Mesenchymal stem cell (in vitro differentiated cells and primary cell): ENCODE measurements at regions not wholly inside any gene's neighbourhood (a gene's known extent, or its start where the extent isn't known, plus 50 kb on each side); places are given as distances from the start of the nearest gene placed in this dataset.

ENCODE experiments used
- DNase-seq: peaks from one replicate; pipeline ENCODE4 v3.0.0-alpha.2; 2013
- H2AFZ ChIP-seq: one replicate; pipeline ENCODE4 v1.6.1; 2013; ENCODE audit warnings: low read depth, mild to moderate bottlenecking, control low read depth, inconsistent platforms, low read length, moderate library complexity
- H2AK5ac ChIP-seq: 2 replicates; pipeline ENCODE4 v1.6.1; 2013; ENCODE audit warnings: low read length, moderate library complexity, mild to moderate bottlenecking, inconsistent platforms; ENCODE audit not compliant: severe bottlenecking
- H2BK120ac ChIP-seq: one replicate; pipeline ENCODE4 v1.6.1; 2013; ENCODE audit warnings: low read depth, mild to moderate bottlenecking, inconsistent platforms, low read length, moderate library complexity
- H2BK12ac ChIP-seq, 2 experiments: one replicate each; pipeline ENCODE4 v1.6.1; 2013; ENCODE audit warnings: inconsistent platforms in 2 of 2, low read length in 2 of 2, mild to moderate bottlenecking in 2 of 2, moderate library complexity in 2 of 2, control low read depth in 1 of 2
- H2BK15ac ChIP-seq: one replicate; pipeline ENCODE4 v1.6.1; 2013; ENCODE audit warnings: mild to moderate bottlenecking, low read depth, inconsistent platforms; ENCODE audit not compliant: poor library complexity, severe bottlenecking
- H2BK5ac ChIP-seq: 2 replicates; pipeline ENCODE4 v1.6.1; 2013; ENCODE audit warnings: low read depth, mild to moderate bottlenecking, low read length, control low read depth, inconsistent platforms; ENCODE audit not compliant: poor library complexity, severe bottlenecking
- H3K14ac ChIP-seq, 2 experiments: one replicate each; pipeline ENCODE4 v1.6.1; 2013; ENCODE audit warnings: inconsistent platforms in 2 of 2, low read length in 2 of 2, control low read depth in 1 of 2, mild to moderate bottlenecking in 1 of 2, moderate library complexity in 1 of 2
- H3K18ac ChIP-seq, 2 experiments: one replicate each; pipeline ENCODE4 v1.6.1; 2013; ENCODE audit warnings: inconsistent platforms in 2 of 2, low read length in 2 of 2, control low read depth in 1 of 2, low read depth in 1 of 2, mild to moderate bottlenecking in 1 of 2
- H3K23ac ChIP-seq, 2 experiments: one replicate each; pipeline ENCODE4 v1.6.1; 2013; ENCODE audit warnings: inconsistent platforms in 2 of 2, low read length in 2 of 2, mild to moderate bottlenecking in 2 of 2, moderate library complexity in 2 of 2, control low read depth in 1 of 2
- H3K27ac ChIP-seq: 2 replicates; pipeline ENCODE4 v1.5.1; 2013; ENCODE audit warnings: mild to moderate bottlenecking, moderate library complexity, low read length, control low read depth, inconsistent platforms; ENCODE audit not compliant: poor library complexity, severe bottlenecking
- H3K27me3 ChIP-seq, 2 experiments: 2 replicates each; pipeline versions ENCODE4 v1.6.1 to v1.7.0; 2013; ENCODE audit warnings: low read length in 2 of 2, mild to moderate bottlenecking in 2 of 2, moderate library complexity in 2 of 2, control low read depth in 1 of 2, inconsistent platforms in 1 of 2; ENCODE audit not compliant: control insufficient read depth in 1 of 2, insufficient read depth in 1 of 2
- H3K36me3 ChIP-seq, 2 experiments: 2 replicates each; pipeline versions ENCODE4 v1.6.1 to v1.7.0; 2013; ENCODE audit warnings: low read length in 2 of 2, control low read depth in 1 of 2, inconsistent platforms in 1 of 2, low read depth in 1 of 2, mild to moderate bottlenecking in 1 of 2; ENCODE audit not compliant: insufficient read depth in 2 of 2, control insufficient read depth in 1 of 2
- H3K4ac ChIP-seq, 2 experiments: one replicate each; pipeline ENCODE4 v1.6.1; 2013; ENCODE audit warnings: inconsistent platforms in 2 of 2, low read length in 2 of 2, mild to moderate bottlenecking in 2 of 2, moderate library complexity in 2 of 2, control low read depth in 1 of 2, low read depth in 1 of 2
- H3K4me1 ChIP-seq: 2 replicates; pipeline ENCODE4 v1.6.1; 2013; ENCODE audit warnings: low read depth, low read length, control low read depth; ENCODE audit not compliant: control insufficient read depth, insufficient read depth
- H3K4me2 ChIP-seq: 2 replicates; pipeline ENCODE4 v1.6.1; 2013; ENCODE audit warnings: low read length, mild to moderate bottlenecking, inconsistent platforms; ENCODE audit not compliant: poor library complexity, severe bottlenecking
- H3K4me3 ChIP-seq, 2 experiments: 2 replicates each; pipeline versions ENCODE4 v1.5.1 to v1.7.0; 2013; ENCODE audit warnings: low read length in 2 of 2, mild to moderate bottlenecking in 2 of 2, control low read depth in 1 of 2, low read depth in 1 of 2; ENCODE audit not compliant: insufficient read depth in 1 of 2
- H3K79me1 ChIP-seq: replicated peaks from 2 replicates; pipeline ENCODE4 v1.6.1; 2013; ENCODE audit warnings: mild to moderate bottlenecking, control low read depth, low read length, inconsistent platforms; ENCODE audit not compliant: poor library complexity, severe bottlenecking
- H3K9ac ChIP-seq: 2 replicates; pipeline ENCODE4 v1.7.0; 2013; ENCODE audit warnings: mild to moderate bottlenecking, low read length, moderate library complexity
- H3K9me3 ChIP-seq: 2 replicates; pipeline ENCODE4 v1.7.0; 2013; ENCODE audit warnings: mild to moderate bottlenecking, low read length; ENCODE audit not compliant: control insufficient read depth
- H4K8ac ChIP-seq: one replicate; pipeline ENCODE4 v1.6.1; 2013; ENCODE audit warnings: inconsistent platforms, mild to moderate bottlenecking, low read length, moderate library complexity
- H4K91ac ChIP-seq: one replicate; pipeline ENCODE4 v1.6.1; 2013; ENCODE audit warnings: mild to moderate bottlenecking, low read length, inconsistent platforms
- WGBS: methylation state at CpG from one replicate; pipeline ENCODE4 v1.1.7; 2013; ENCODE audit warnings: mixed read lengths; 5-methylcytosine and 5-hydroxymethylcytosine counted together

DNA sequence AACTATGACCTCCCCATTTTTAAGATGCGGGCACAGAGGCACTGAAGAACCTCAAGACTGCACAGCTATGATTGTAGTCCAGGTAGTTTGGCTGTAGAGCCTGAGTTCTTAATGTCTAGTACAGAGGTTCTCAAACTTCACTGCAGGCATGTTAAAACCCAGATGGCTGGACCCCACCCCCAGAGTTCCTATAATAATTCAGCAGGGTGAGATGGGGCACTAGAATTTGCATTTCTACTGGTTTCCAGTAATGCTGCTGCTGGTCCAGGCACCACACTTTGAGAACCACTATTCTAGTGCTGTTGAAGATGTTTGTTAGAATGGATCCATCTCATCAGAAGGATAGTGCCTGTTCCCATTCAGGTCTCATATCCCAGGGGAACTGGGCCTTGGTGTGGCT is 274.9 kb downstream of the ABHD5 start:
- Histone ChIP-seq H3K4me2 (no peak overlapping the region), H3K23ac (no peak overlapping the region), H3K4me1 (no peaks in the 10 kb centered on the region), H2BK15ac (no peak overlapping the region), H3K4ac (no peak overlapping the region), H2BK5ac (no peak overlapping the region), H3K9me3 (no peaks in the 10 kb centered on the region), H3K79me1 (no peaks in the 10 kb centered on the region), H2BK120ac (no peak overlapping the region), H2BK12ac (no peak overlapping the region), H2AFZ (no peak overlapping the region), H4K8ac (no peak overlapping the region), H3K36me3 (no peaks in the 10 kb centered on the region), H2AK5ac (no peak overlapping the region), H3K27ac (no peak overlapping the region), H3K4me3 (no peak overlapping the region), H3K18ac (no peak overlapping the region), H4K91ac (no peak overlapping the region), H3K14ac (no peak overlapping the region), H3K9ac (no peak overlapping the region), H3K27me3 (peaks cover 7 to 40% of the 10 kb centered on the region in 2 experiments)
- WGBS = 90% methylated on average over 1 of the region's 1 CpG
- no peak for DNase-seq

DNA sequence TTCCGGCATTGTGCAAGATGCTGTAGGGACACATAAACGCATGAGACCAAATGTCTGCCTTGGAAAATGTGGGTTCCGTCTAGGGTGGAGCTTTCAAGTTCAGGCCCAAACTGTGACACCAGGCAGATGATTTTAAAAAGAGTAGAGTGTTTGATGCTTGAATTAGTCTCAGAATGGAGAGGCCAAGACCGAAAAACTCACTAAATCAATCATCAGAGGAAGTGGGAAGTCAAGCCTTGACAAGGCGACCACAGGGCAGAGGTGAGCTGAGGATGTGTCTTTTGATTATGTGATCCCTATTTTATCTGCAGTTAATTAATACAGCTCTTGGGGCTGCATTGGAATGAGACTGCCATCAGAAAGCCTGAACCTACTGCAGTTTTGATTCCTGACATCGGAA is 275.4 kb downstream of the ABHD5 start:
- Histone ChIP-seq H2AK5ac (no peak overlapping the region), H4K8ac (no peak overlapping the region), H2BK120ac (no peak overlapping the region), H3K18ac (no peak overlapping the region), H2BK15ac (no peak overlapping the region), H3K4me3 (no peak overlapping the region), H3K79me1 (no peaks in the 10 kb centered on the region), H3K23ac (no peak overlapping the region), H2AFZ (no peak overlapping the region), H3K27me3 (peaks cover 7 to 39% of the 10 kb centered on the region in 2 experiments), H3K4me2 (no peak overlapping the region), H2BK5ac (no peak overlapping the region), H3K27ac (no peak overlapping the region), H3K9me3 (no peaks in the 10 kb centered on the region), H3K14ac (no peak overlapping the region), H3K36me3 (no peaks in the 10 kb centered on the region), H3K4ac (no peak overlapping the region), H3K4me1 (no peaks in the 10 kb centered on the region), H3K9ac (no peak overlapping the region), H2BK12ac (no peak overlapping the region), H4K91ac (no peak overlapping the region)
- WGBS = 89% methylated on average over 6 of the region's 6 CpGs
- no peak for DNase-seq

DNA sequence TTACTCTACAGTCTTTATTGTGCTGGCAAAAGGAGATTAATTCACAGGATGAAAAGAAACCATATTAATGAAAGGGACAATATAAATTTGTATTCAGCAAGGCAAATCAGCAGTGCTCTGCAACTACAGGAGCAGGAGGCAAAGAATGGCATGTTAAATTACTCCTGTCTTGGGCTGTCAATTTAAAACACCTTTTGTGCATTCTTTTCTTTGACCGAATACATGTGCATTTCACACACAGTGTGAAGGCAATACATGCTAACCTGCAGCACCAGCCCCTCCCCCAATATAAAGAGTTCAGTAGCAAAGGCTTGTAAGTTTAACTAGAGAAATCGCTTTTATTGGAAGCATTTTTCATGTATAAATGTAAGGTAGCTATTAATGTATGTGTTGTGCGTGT is 275.2 kb upstream of the TOPAZ1 start:
- no peak overlapping the region for H2BK5ac ChIP-seq
- no peaks in the 10 kb centered on the region for H3K36me3 ChIP-seq
- H3K4me1 ChIP-seq = no peaks in the 10 kb centered on the region
- no peaks in the 10 kb centered on the region for H3K9me3 ChIP-seq
- H3K27me3 ChIP-seq = peaks cover 7 to 39% of the 10 kb centered on the region in 2 experiments
- H2BK15ac ChIP-seq = no peak overlapping the region
- H3K4me3 ChIP-seq = no peak overlapping the region
- H3K4ac ChIP-seq = no peak overlapping the region
- no peak for DNase-seq
- H2BK12ac ChIP-seq = no peak overlapping the region
- no peak overlapping the region for H3K9ac ChIP-seq
- no peak overlapping the region for H3K4me2 ChIP-seq
- no peak overlapping the region for H2AFZ ChIP-seq
- no peak overlapping the region for H4K8ac ChIP-seq
- no peak overlapping the region for H4K91ac ChIP-seq
- H3K14ac ChIP-seq = no peak overlapping the region
- H3K27ac ChIP-seq = no peak overlapping the region
- H3K18ac ChIP-seq = no peak overlapping the region
- H3K23ac ChIP-seq = no peak overlapping the region
- no peak overlapping the region for H2BK120ac ChIP-seq
- 83% methylated on average over 2 of the region's 3 CpGs for WGBS
- no peak overlapping the region for H2AK5ac ChIP-seq
- H3K79me1 ChIP-seq = no peaks in the 10 kb centered on the region

DNA sequence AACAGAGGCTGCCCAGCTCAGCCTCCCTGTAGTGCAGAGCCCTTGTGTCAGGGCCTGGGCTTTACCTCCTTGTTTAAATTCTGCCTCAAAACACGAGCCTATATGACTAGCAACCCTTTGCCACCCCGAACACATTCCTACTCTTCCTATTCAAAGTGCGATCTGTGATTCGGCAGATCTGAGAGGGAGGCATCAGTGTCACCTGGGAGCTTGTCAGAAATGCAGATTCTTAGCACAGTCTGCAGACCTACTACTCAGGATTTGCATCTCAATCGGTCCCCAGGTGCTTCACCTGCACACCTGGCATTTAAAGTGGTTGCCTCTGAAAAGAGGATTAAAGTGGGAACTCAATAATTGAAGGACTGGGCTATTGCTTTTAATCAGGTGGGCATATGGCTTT is 273.2 kb upstream of the TOPAZ1 start:
- 56% methylated on average over 5 of the region's 5 CpGs for WGBS
- H3K18ac ChIP-seq = no peak overlapping the region
- H3K9me3 ChIP-seq = no peaks in the 10 kb centered on the region
- no peaks in the 10 kb centered on the region for H3K36me3 ChIP-seq
- H4K91ac ChIP-seq = no peak overlapping the region
- H3K27me3 ChIP-seq = peaks cover 0 to 23% of the 10 kb centered on the region in 2 experiments
- no peaks in the 10 kb centered on the region for H3K4me1 ChIP-seq
- H3K4ac ChIP-seq = no peak overlapping the region
- H2AFZ ChIP-seq = no peak overlapping the region
- H3K9ac ChIP-seq = no peak overlapping the region
- no peak overlapping the region for H2AK5ac ChIP-seq
- no peak overlapping the region for H2BK120ac ChIP-seq
- H3K14ac ChIP-seq = no peak overlapping the region
- H3K27ac ChIP-seq = no peak overlapping the region
- no peak overlapping the region for H3K23ac ChIP-seq
- no peaks in the 10 kb centered on the region for H3K79me1 ChIP-seq
- no peak overlapping the region for H2BK15ac ChIP-seq
- no peak for DNase-seq
- no peak overlapping the region for H3K4me3 ChIP-seq
- H4K8ac ChIP-seq = no peak overlapping the region
- no peak overlapping the region for H2BK5ac ChIP-seq
- no peak overlapping the region for H3K4me2 ChIP-seq
- H2BK12ac ChIP-seq = no peak overlapping the region
